WTC11 (cell line): ENCODE measurements at regions not wholly inside any gene's neighbourhood (a gene's known extent, or its start where the extent isn't known, plus 50 kb on each side); places are given as distances from the start of the nearest gene placed in this dataset.

ENCODE experiments used
- CTCF ChIP-seq: fragments of 200-600 bp; IDR thresholded peaks from 2 replicates; pipeline ENCODE4 v1.8.0; 2022; ENCODE audit warnings: antibody characterized with exemption
- E2F5 ChIP-seq: sonication (generic); formaldehyde crosslinking; IDR thresholded peaks from 2 replicates; pipeline ENCODE4 v1.8.1; 2022; ENCODE audit warnings: mild to moderate bottlenecking, moderate library complexity, missing genetic modification reagents
- FOXJ3 ChIP-seq: sonication (generic); formaldehyde crosslinking; IDR thresholded peaks from 2 replicates; pipeline ENCODE4 v1.9.0; 2021; ENCODE audit warnings: missing genetic modification reagents, mild to moderate bottlenecking, borderline replicate concordance
- FOXK1 ChIP-seq: sonication (generic); formaldehyde crosslinking; IDR thresholded peaks from 2 replicates; pipeline ENCODE4 v1.8.0; 2022; ENCODE audit warnings: mild to moderate bottlenecking, moderate library complexity, missing genetic modification reagents
- GABPB1 ChIP-seq: sonication (generic); formaldehyde crosslinking; IDR thresholded peaks from 2 replicates; pipeline ENCODE4 v1.8.1; 2023; ENCODE audit warnings: mild to moderate bottlenecking, missing genetic modification reagents
- GTF2I ChIP-seq: fragments of 250-450 bp; sonication (Bioruptor Pico); conservative IDR thresholded peaks from 2 replicates; pipeline ENCODE4 v1.4.0; 2021; ENCODE audit warnings: mild to moderate bottlenecking
- HMGXB4 ChIP-seq: sonication (generic); formaldehyde crosslinking; IDR thresholded peaks from 2 replicates; pipeline ENCODE4 v1.8.1; 2023; ENCODE audit warnings: mild to moderate bottlenecking, moderate library complexity, missing genetic modification reagents
- JUN ChIP-seq: sonication (generic); formaldehyde crosslinking; IDR thresholded peaks from 2 replicates; pipeline ENCODE4 v1.8.0; 2023; ENCODE audit warnings: mild to moderate bottlenecking, missing genetic modification reagents
- NFYB ChIP-seq: sonication (generic); formaldehyde crosslinking; conservative IDR thresholded peaks from 2 replicates; pipeline ENCODE4 v1.8.0; 2022; ENCODE audit warnings: low read depth, missing genetic modification reagents
- NR2C2 ChIP-seq: sonication (generic); formaldehyde crosslinking; IDR thresholded peaks from 2 replicates; pipeline ENCODE4 v1.8.0; 2022; ENCODE audit warnings: mild to moderate bottlenecking, missing genetic modification reagents
- SOX15 ChIP-seq: fragments of 250-450 bp; sonication (Bioruptor Pico); IDR thresholded peaks from 2 replicates; pipeline ENCODE4 v1.9.0; 2021; ENCODE audit warnings: mild to moderate bottlenecking
- ZNF121 ChIP-seq: sonication (generic); formaldehyde crosslinking; IDR thresholded peaks from 2 replicates; pipeline ENCODE4 v1.8.0; 2023; ENCODE audit warnings: missing genetic modification reagents
- ZNF416 ChIP-seq: fragments of 250-450 bp; sonication (Bioruptor Pico); IDR thresholded peaks from 2 replicates; pipeline ENCODE4 v1.9.0; 2021; ENCODE audit warnings: mild to moderate bottlenecking, inconsistent platforms
- TF ChIP-seq, protein P1 (sequence below): sonication (generic); formaldehyde crosslinking; IDR thresholded peaks from 2 replicates; pipeline ENCODE4 v1.8.1; 2023; ENCODE audit warnings: mild to moderate bottlenecking, missing genetic modification reagents

GRCh38 chr3:5948084-5948483 lies 760.6 kb downstream of the EDEM1 start:
- TF ChIP-seq, protein P1, sequence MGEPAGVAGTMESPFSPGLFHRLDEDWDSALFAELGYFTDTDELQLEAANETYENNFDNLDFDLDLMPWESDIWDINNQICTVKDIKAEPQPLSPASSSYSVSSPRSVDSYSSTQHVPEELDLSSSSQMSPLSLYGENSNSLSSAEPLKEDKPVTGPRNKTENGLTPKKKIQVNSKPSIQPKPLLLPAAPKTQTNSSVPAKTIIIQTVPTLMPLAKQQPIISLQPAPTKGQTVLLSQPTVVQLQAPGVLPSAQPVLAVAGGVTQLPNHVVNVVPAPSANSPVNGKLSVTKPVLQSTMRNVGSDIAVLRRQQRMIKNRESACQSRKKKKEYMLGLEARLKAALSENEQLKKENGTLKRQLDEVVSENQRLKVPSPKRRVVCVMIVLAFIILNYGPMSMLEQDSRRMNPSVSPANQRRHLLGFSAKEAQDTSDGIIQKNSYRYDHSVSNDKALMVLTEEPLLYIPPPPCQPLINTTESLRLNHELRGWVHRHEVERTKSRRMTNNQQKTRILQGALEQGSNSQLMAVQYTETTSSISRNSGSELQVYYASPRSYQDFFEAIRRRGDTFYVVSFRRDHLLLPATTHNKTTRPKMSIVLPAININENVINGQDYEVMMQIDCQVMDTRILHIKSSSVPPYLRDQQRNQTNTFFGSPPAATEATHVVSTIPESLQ: no peak
- TF ChIP-seq SOX15 (CRISPR knock-in tag) (no peak), ZNF416 (CRISPR knock-in tag) (no peak), HMGXB4 (CRISPR knock-in tag) (no peak), JUN (CRISPR knock-in tag) (no peak), CTCF (no peak), ZNF121 (CRISPR knock-in tag) (no peak), FOXJ3 (CRISPR knock-in tag) (no peak), NR2C2 (CRISPR knock-in tag) (no peak), GTF2I (CRISPR knock-in tag) (no peak), GABPB1 (no peak), NFYB (CRISPR knock-in tag) (no peak), E2F5 (CRISPR knock-in tag) (no peak), FOXK1 (CRISPR knock-in tag) (no peak)
